ENCODE measurements at regions not wholly inside any gene's neighbourhood (a gene's known extent, or its start where the extent isn't known, plus 50 kb on each side); places are given as distances from the start of the nearest gene placed in this dataset.

- TF ChIP-seq ZFP30 (CRISPR knock-in tag; IDR thresholded peaks at IDR 0.05) (no peak), ZFP3 (CRISPR knock-in tag; IDR thresholded peaks at IDR 0.05) (no peak), TOX (CRISPR knock-in tag; IDR thresholded peaks at IDR 0.05; ENCODE audit: borderline replicate concordance) (no peak), PATZ1 (CRISPR knock-in tag; IDR thresholded peaks at IDR 0.05; ENCODE audit: borderline replicate concordance) (no peak), ESRRG (CRISPR knock-in tag; IDR thresholded peaks at IDR 0.05) (no peak), OSR1 (CRISPR knock-in tag; IDR thresholded peaks at IDR 0.05) (no peak), ARNTL (CRISPR knock-in tag; IDR thresholded peaks at IDR 0.05; ENCODE audit: borderline replicate concordance, low read depth) (no peak), ZNF70 (CRISPR knock-in tag; IDR thresholded peaks at IDR 0.05) (no peak), SNAI2 (CRISPR knock-in tag; IDR thresholded peaks at IDR 0.05) (no peak), RARB (CRISPR knock-in tag; IDR thresholded peaks at IDR 0.05) (no peak), TCF4 (CRISPR knock-in tag; IDR thresholded peaks at IDR 0.05; ENCODE audit: borderline replicate concordance) (no peak), CREB5 (CRISPR knock-in tag; IDR thresholded peaks at IDR 0.05; ENCODE audit: low read depth) (no peak)
- TF ChIP-seq, protein P1, sequence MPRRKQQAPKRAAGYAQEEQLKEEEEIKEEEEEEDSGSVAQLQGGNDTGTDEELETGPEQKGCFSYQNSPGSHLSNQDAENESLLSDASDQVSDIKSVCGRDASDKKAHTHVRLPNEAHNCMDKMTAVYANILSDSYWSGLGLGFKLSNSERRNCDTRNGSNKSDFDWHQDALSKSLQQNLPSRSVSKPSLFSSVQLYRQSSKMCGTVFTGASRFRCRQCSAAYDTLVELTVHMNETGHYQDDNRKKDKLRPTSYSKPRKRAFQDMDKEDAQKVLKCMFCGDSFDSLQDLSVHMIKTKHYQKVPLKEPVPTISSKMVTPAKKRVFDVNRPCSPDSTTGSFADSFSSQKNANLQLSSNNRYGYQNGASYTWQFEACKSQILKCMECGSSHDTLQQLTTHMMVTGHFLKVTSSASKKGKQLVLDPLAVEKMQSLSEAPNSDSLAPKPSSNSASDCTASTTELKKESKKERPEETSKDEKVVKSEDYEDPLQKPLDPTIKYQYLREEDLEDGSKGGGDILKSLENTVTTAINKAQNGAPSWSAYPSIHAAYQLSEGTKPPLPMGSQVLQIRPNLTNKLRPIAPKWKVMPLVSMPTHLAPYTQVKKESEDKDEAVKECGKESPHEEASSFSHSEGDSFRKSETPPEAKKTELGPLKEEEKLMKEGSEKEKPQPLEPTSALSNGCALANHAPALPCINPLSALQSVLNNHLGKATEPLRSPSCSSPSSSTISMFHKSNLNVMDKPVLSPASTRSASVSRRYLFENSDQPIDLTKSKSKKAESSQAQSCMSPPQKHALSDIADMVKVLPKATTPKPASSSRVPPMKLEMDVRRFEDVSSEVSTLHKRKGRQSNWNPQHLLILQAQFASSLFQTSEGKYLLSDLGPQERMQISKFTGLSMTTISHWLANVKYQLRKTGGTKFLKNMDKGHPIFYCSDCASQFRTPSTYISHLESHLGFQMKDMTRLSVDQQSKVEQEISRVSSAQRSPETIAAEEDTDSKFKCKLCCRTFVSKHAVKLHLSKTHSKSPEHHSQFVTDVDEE (CRISPR knock-in tag; IDR thresholded peaks at IDR 0.05): no peak
- TF ChIP-seq, protein P2, sequence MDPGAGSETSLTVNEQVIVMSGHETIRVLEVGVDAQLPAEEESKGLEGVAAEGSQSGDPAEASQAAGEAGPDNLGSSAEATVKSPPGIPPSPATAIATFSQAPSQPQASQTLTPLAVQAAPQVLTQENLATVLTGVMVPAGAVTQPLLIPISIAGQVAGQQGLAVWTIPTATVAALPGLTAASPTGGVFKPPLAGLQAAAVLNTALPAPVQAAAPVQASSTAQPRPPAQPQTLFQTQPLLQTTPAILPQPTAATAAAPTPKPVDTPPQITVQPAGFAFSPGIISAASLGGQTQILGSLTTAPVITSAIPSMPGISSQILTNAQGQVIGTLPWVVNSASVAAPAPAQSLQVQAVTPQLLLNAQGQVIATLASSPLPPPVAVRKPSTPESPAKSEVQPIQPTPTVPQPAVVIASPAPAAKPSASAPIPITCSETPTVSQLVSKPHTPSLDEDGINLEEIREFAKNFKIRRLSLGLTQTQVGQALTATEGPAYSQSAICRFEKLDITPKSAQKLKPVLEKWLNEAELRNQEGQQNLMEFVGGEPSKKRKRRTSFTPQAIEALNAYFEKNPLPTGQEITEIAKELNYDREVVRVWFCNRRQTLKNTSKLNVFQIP (CRISPR knock-in tag; IDR thresholded peaks at IDR 0.05; ENCODE audit: borderline replicate concordance, low read depth): no peak
Observed at GRCh38 chr2:45260946-45261345, 251.7 kb upstream of the SIX2 start.
